ENCODE measurements at regions not wholly inside any gene's neighbourhood (a gene's known extent, or its start where the extent isn't known, plus 50 kb on each side); places are given as distances from the start of the nearest gene placed in this dataset.
"Not testable (repeated sequence)": the region's sequence is repeated elsewhere in the genome, so short reads cannot be mapped to it uniquely, and the experiment has no call there.

GRCh38 chr10:21449288-21449966 is 76.1 kb downstream of the SKIDA1 start:
- no TSS peak for BruUV-seq (replicated peaks)
- intact Hi-C loops (cut with micrococcal nuclease; ENCODE audit: unreplicated experiment), result no loop called here
- no peak overlapping the region for H3K27ac Mint-ChIP-seq (ENCODE audit: unreplicated experiment)
- no peaks in the 10 kb centered on the region for H3K9me3 Mint-ChIP-seq (ENCODE audit: low read depth, unreplicated experiment)
- no peaks in the 10 kb centered on the region for H3K36me3 Mint-ChIP-seq (ENCODE audit: insufficient read depth, unreplicated experiment)
- CTCF ChIA-PET, result no interaction called here
- H3K27me3 Mint-ChIP-seq (ENCODE audit: unreplicated experiment), result no peaks in the 10 kb centered on the region
- H3K4me3 Mint-ChIP-seq (ENCODE audit: low read depth, unreplicated experiment), result no peak overlapping the region
- TF ChIP-seq, protein P1, sequence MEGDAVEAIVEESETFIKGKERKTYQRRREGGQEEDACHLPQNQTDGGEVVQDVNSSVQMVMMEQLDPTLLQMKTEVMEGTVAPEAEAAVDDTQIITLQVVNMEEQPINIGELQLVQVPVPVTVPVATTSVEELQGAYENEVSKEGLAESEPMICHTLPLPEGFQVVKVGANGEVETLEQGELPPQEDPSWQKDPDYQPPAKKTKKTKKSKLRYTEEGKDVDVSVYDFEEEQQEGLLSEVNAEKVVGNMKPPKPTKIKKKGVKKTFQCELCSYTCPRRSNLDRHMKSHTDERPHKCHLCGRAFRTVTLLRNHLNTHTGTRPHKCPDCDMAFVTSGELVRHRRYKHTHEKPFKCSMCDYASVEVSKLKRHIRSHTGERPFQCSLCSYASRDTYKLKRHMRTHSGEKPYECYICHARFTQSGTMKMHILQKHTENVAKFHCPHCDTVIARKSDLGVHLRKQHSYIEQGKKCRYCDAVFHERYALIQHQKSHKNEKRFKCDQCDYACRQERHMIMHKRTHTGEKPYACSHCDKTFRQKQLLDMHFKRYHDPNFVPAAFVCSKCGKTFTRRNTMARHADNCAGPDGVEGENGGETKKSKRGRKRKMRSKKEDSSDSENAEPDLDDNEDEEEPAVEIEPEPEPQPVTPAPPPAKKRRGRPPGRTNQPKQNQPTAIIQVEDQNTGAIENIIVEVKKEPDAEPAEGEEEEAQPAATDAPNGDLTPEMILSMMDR (IDR thresholded peaks at IDR 0.05; ENCODE audit: unreplicated experiment), result no peak
- no peak for DNase-seq
- H3K4me1 Mint-ChIP-seq (ENCODE audit: low read depth, unreplicated experiment), result no peaks in the 10 kb centered on the region

GRCh38 chr10:21445163-21445562 is 80.3 kb downstream of the SKIDA1 start:
- no peaks in the 10 kb centered on the region for H3K4me1 Mint-ChIP-seq (ENCODE audit: low read depth, unreplicated experiment)
- H3K4me3 Mint-ChIP-seq (ENCODE audit: low read depth, unreplicated experiment), result no peak overlapping the region
- no peak overlapping the region for H3K27ac Mint-ChIP-seq (ENCODE audit: unreplicated experiment)

GRCh38 chr10:21441625-21442024 is 83.9 kb downstream of the SKIDA1 start:
- CTCF ChIA-PET, result no interaction called here
- no peak for DNase-seq
- Mint-ChIP-seq H3K27ac (ENCODE audit: unreplicated experiment) (no peak overlapping the region), H3K27me3 (ENCODE audit: unreplicated experiment) (no peaks in the 10 kb centered on the region), H3K9me3 (ENCODE audit: low read depth, unreplicated experiment) (no peaks in the 10 kb centered on the region), H3K4me3 (ENCODE audit: low read depth, unreplicated experiment) (no peak overlapping the region), H3K36me3 (ENCODE audit: insufficient read depth, unreplicated experiment) (peaks cover 4% of the 10 kb centered on the region), H3K4me1 (ENCODE audit: low read depth, unreplicated experiment) (no peaks in the 10 kb centered on the region)
- intact Hi-C loops (cut with micrococcal nuclease; ENCODE audit: unreplicated experiment), result no loop called here
- BruUV-seq (replicated peaks), result no TSS peak
- TF ChIP-seq, protein P1 (IDR thresholded peaks at IDR 0.05; ENCODE audit: unreplicated experiment), result no peak

More at GRCh38 chr10:21445163-21445562, 80.3 kb downstream of the SKIDA1 start:
- TF ChIP-seq, protein P1 (IDR thresholded peaks at IDR 0.05; ENCODE audit: unreplicated experiment), result no peak
- Mint-ChIP-seq H3K27me3 (ENCODE audit: unreplicated experiment) (no peaks in the 10 kb centered on the region), H3K36me3 (ENCODE audit: insufficient read depth, unreplicated experiment) (peaks cover 4% of the 10 kb centered on the region), H3K9me3 (ENCODE audit: low read depth, unreplicated experiment) (no peaks in the 10 kb centered on the region)
- BruUV-seq (replicated peaks), result no TSS peak
- DNase-seq, result no peak
- CTCF ChIA-PET, result no interaction called here
- intact Hi-C loops (cut with micrococcal nuclease; ENCODE audit: unreplicated experiment), result no loop called here

GRCh38 chr10:21438914-21439313 is 86.6 kb downstream of the SKIDA1 start:
- H3K4me1 Mint-ChIP-seq (ENCODE audit: low read depth, unreplicated experiment); H3K36me3 Mint-ChIP-seq (ENCODE audit: insufficient read depth, unreplicated experiment); H3K27me3 Mint-ChIP-seq (ENCODE audit: unreplicated experiment); intact Hi-C loops (cut with micrococcal nuclease; ENCODE audit: unreplicated experiment); DNase-seq; H3K27ac Mint-ChIP-seq (ENCODE audit: unreplicated experiment); CTCF ChIA-PET; H3K9me3 Mint-ChIP-seq (ENCODE audit: low read depth, unreplicated experiment); BruUV-seq (replicated peaks); H3K4me3 Mint-ChIP-seq (ENCODE audit: low read depth, unreplicated experiment): not testable (repeated sequence)

GRCh38 chr10:21437770-21438382 is 87.6 kb downstream of the SKIDA1 start:
- TF ChIP-seq, protein P1 (IDR thresholded peaks at IDR 0.05; ENCODE audit: unreplicated experiment), result no peak
- intact Hi-C loops (cut with micrococcal nuclease; ENCODE audit: unreplicated experiment), result no loop called here
- CTCF ChIA-PET, result interaction anchor here (0.6 kb wide), 1 partner anchor 226 kb away, joined by 3 read pairs; no protein-coding TSS in a partner anchor
- H3K9me3 Mint-ChIP-seq (ENCODE audit: low read depth, unreplicated experiment), result no peaks in the 10 kb centered on the region
- no peaks in the 10 kb centered on the region for H3K27me3 Mint-ChIP-seq (ENCODE audit: unreplicated experiment)
- peaks cover 4% of the 10 kb centered on the region for H3K36me3 Mint-ChIP-seq (ENCODE audit: insufficient read depth, unreplicated experiment)
- BruUV-seq (replicated peaks), result no TSS peak
- peak; percentile 3 for DNase-seq
- H3K27ac Mint-ChIP-seq (ENCODE audit: unreplicated experiment), result no peak overlapping the region
- H3K4me1 Mint-ChIP-seq (ENCODE audit: low read depth, unreplicated experiment), result no peaks in the 10 kb centered on the region
- H3K4me3 Mint-ChIP-seq (ENCODE audit: low read depth, unreplicated experiment), result no peak overlapping the region
